Colonic mucosa (tissue), 4 donors: ENCODE measurements at regions not wholly inside any gene's neighbourhood (a gene's known extent, or its start where the extent isn't known, plus 50 kb on each side); places are given as distances from the start of the nearest gene placed in this dataset.

Source experiments
- DNase-seq: peaks from one replicate; pipeline ENCODE4 v3.0.0-alpha.2; 2020
- H3K27ac ChIP-seq: fragments of 200-600 bp; one replicate; pipeline ENCODE4 v1.8.0; 2021
- H3K27me3 ChIP-seq: fragments of 200-600 bp; one replicate; pipeline ENCODE4 v1.8.0; 2021
- H3K36me3 ChIP-seq: fragments of 200-600 bp; one replicate; pipeline ENCODE4 v1.8.0; 2021
- H3K4me1 ChIP-seq: fragments of 200-600 bp; one replicate; pipeline ENCODE4 v1.8.0; 2021; ENCODE audit warnings: mild to moderate bottlenecking
- H3K4me3 ChIP-seq: fragments of 200-600 bp; one replicate; pipeline ENCODE4 v1.8.0; 2021
- H3K9ac ChIP-seq, 2 donors: one replicate each; pipeline ENCODE4 v1.7.0; 2013; ENCODE audit warnings: control low read depth in 2 of 2, low read depth in 2 of 2, low read length in 2 of 2
- H3K9me3 ChIP-seq: fragments of 200-600 bp; one replicate; pipeline ENCODE4 v1.8.0; 2021
- CTCF ChIP-seq: fragments of 200-600 bp; IDR thresholded peaks from one replicate; pipeline ENCODE4 v1.8.0; 2022; ENCODE audit warnings: antibody characterized with exemption, mild to moderate bottlenecking
- intact Hi-C: fragments of 100-400 bp; cut with DNase I; formaldehyde crosslinking; loops from one replicate; pipeline ENCODE4 v1.14.1; 2022
- donor health status: healthy.
- donor health status: DM: no; HTN: no; CAD: no.
- donor health status: DM: no; HTN: no; CAD: no.

DNA sequence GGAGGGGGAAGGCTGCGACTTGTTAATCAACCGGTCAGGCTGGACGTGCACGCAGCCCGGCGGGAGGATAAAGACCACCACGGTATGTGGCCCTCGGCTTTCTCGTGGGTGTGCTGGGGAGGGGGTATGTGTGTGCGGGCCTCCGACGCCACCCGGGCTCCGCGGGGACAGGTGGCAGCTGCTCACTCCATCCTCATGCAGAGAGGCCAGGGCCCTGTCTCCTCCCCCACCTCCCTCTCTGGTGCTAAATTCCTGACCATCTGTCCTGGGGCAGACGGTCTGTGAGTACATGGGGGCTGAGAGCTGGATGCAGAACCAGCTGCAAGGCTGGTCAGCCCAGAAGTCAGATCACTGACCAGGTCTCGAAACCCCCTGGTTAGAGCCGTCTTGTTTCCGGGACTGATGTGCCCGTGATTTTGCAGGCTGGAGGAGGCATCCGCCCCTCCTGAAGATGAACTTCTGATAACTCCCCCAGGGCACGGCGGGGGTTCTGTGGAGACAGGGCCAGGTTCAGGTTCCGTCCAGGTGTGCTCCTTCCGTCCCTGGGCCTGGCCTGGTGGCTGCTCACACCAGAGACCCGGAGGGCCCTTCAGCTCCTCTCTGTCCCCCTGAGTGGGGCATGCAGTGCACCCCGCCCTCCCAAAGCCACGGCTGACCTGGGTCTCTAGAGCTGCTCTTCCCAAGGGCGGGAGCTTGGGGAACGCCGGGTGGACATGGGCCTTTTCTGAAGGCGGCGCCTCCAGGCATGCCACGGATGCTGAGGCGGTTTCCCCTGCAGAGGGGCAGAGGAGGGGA is 1119.7 kb downstream of the BRD1 start:
- H3K27me3 ChIP-seq: no peaks in the 10 kb centered on the region
- H3K36me3 ChIP-seq: no peaks in the 10 kb centered on the region
- no peak overlapping the region for H3K4me3 ChIP-seq
- no peak for TF ChIP-seq CTCF
- H3K9me3 ChIP-seq: no peaks in the 10 kb centered on the region
- no peak overlapping the region for H3K9ac ChIP-seq
- intact Hi-C loops: no loop called here
- no peak for DNase-seq
- no peak overlapping the region for H3K27ac ChIP-seq
- no peaks in the 10 kb centered on the region for H3K4me1 ChIP-seq

DNA sequence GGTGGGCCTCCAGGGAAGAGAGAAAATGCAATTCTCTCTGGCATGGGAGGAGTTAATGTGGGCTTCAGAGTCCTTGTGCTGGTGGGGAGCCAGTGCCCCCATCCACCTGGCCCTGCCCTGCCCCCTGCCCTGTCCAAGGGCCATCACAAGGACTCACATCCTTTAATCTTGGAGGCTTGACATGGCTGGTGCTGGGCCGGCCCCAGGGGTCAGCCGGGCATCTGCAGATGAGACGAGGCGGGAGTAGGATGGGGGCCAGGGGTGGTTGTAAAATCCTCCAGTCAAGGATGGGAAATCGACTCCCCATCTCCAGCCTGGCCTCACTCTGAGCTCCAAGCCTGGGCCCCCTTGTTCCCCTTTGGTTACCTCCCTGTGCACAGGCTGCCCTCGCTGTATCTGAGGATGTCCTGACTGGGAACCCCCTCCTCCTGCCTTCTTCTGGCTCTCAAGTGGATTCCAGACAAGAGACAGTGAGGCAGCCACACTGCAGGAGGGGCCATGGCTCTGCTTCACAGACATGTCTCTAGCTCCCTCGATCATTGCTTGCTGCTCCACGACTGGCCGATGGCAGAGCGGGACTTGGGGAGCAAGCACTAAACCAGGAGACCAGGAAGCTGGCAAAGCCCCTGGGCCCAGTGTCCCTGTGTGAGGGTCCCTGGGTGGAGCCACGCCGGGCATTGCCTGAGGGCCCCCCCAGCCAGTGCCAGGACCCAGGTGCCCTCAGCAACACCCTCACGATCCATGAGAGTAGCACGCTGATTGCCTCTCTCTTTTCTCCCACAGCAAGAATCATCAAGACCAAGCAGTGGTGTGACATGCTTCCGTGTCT is 1120.5 kb downstream of the BRD1 start:
- Histone ChIP-seq H3K27ac (no peak overlapping the region), H3K9me3 (no peaks in the 10 kb centered on the region), H3K4me3 (no peak overlapping the region), H3K27me3 (no peaks in the 10 kb centered on the region), H3K4me1 (no peaks in the 10 kb centered on the region), H3K36me3 (no peaks in the 10 kb centered on the region), H3K9ac (no peak overlapping the region)
- no peak for TF ChIP-seq CTCF
- DNase-seq: no peak
- intact Hi-C loops: no loop called here

DNA sequence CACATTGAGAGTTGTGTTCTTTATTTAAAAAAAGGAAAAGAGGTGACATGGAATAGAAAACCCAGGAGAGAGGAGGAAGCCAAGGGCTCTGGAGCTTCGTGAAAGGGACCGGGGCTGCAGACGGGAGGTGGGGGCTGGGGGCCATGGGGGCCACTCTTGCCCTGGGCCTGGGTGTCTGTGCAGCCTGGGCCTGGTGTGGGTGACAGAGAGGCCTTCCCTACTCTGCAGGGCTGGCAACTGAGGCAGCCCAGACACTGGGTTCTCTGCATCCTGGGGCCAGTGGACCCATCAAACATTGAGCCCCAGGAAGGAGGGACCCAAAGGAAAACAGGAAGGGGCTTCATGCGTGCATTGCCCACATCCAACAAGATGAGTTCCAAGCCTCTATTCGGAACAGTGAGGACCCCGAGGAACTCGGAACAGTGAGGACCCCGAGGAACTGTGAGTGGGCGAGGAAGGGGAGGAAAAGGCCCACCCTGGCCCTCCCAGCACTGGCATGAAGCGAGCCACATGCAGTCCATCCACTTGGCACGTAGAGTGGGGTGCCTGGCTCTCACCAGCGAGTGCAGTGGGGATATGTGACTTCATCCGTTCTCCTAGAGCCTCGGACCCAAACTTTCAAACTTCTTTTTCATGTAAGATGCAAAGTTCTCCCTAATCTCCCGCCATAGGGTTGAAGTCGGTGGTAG is 1121.6 kb downstream of the BRD1 start:
- no peak for DNase-seq
- no peaks in the 10 kb centered on the region for H3K4me1 ChIP-seq
- no peaks in the 10 kb centered on the region for H3K36me3 ChIP-seq
- intact Hi-C loops: no loop called here
- TF ChIP-seq CTCF: no peak
- H3K27ac ChIP-seq: no peak overlapping the region
- no peak overlapping the region for H3K4me3 ChIP-seq
- no peaks in the 10 kb centered on the region for H3K9me3 ChIP-seq
- no peak overlapping the region for H3K9ac ChIP-seq
- no peaks in the 10 kb centered on the region for H3K27me3 ChIP-seq

DNA sequence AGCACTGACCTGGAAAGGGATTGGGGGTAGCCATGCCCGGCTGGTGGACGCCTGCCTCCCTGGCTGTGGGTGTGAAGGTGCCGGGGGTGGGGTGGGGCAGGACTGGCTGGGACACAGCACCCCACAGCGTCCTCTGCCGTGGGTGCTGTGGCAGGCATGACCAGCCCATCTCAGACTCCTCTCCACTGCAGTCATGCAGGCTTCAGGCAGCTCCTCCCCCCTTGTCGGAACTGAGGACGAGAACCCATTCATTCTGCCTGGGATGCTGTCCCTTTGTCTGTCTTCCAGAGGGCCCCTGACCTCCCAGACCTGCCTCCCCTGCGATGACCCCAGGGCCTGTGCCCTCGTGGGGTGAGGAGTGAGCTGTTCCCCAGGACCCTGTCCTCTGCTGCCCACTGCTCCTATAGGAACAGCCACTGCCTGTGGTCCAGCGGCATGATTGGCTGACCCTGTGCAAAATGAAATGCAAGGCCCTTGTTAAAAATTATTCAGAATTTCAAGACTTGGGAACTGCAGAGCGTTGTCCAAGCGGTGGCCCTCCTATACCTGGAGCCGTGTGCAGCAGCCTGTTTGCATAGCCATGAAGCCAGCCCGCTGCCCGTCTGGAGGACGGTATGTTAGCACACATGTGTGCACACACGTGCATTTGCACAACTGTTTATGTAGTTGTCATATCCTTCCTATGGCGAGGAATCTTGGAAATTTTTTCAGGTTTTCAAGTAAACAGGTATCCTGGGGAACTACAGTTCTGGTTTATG is 1122.3 kb downstream of the BRD1 start:
- H3K9ac ChIP-seq: no peak overlapping the region
- DNase-seq: no peak

More for the DNA sequence above, 1122.3 kb downstream of the BRD1 start:
- intact Hi-C loops: no loop called here
- H3K27ac ChIP-seq: no peak overlapping the region
- H3K36me3 ChIP-seq: no peaks in the 10 kb centered on the region
- H3K4me3 ChIP-seq: no peak overlapping the region
- no peak for TF ChIP-seq CTCF
- H3K4me1 ChIP-seq: no peaks in the 10 kb centered on the region
- no peaks in the 10 kb centered on the region for H3K27me3 ChIP-seq
- no peaks in the 10 kb centered on the region for H3K9me3 ChIP-seq
